GM06990 (cell line): ENCODE measurements at regions not wholly inside any gene's neighbourhood (a gene's known extent, or its start where the extent isn't known, plus 50 kb on each side); places are given as distances from the start of the nearest gene placed in this dataset.

Source experiments
- DNase-seq: peaks from one replicate; pipeline ENCODE4 v3.0.0-alpha.2; 2011; ENCODE audit not compliant: insufficient read length; ENCODE audit errors: extremely low read depth
- H3K27me3 ChIP-seq: replicated peaks from 2 replicates; pipeline ENCODE4 v1.6.0; 2011; ENCODE audit warnings: low read length; ENCODE audit not compliant: control insufficient read depth, insufficient read depth
- H3K36me3 ChIP-seq: 2 replicates; pipeline ENCODE4 v1.5.1; 2011; ENCODE audit warnings: low read length; ENCODE audit not compliant: control insufficient read depth, insufficient read depth
- H3K4me3 ChIP-seq: replicated peaks from 2 replicates; pipeline ENCODE4 v1.5.1; 2011; ENCODE audit warnings: low read depth, mild to moderate bottlenecking, control low read depth, low read length
- CTCF ChIP-seq: IDR thresholded peaks from 2 replicates; pipeline ENCODE4 v1.5.1; 2011; ENCODE audit warnings: low read length, control low read depth, mild to moderate bottlenecking, inconsistent platforms; ENCODE audit not compliant: insufficient read depth, poor library complexity, severe bottlenecking

DNA sequence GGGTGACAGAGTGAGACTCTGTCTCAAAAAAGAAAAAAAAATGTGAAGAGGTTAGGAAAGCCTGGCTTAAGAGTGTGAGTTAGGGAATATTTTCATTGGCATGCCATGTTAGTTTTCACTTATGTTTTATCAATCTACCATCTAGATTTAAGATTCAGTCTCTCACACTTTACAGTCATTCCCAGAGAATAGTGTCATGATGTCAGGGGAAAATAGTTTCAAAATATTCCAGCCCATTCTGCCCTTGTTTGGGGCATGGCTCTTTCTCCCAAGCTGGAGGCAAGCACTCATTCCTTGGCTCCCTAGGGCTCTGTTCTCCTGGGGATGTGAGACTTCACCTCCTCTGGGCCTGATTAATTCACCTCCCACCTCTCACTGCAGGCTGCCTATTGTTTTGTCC is 331.5 kb downstream of the CXCL12 start:
- DNase-seq = no peak
- TF ChIP-seq CTCF = no peak
- no peaks in the 10 kb centered on the region for H3K36me3 ChIP-seq
- H3K4me3 ChIP-seq = no peak overlapping the region
- H3K27me3 ChIP-seq = no peaks in the 10 kb centered on the region

- DNase-seq = no peak
- TF ChIP-seq CTCF = no peak
- Histone ChIP-seq H3K4me3 (no peak overlapping the region), H3K27me3 (no peaks in the 10 kb centered on the region), H3K36me3 (no peaks in the 10 kb centered on the region)
Observed at GRCh38 chr10:44051584-44052385, 333.1 kb downstream of the CXCL12 start.

- no peaks in the 10 kb centered on the region for H3K36me3 ChIP-seq
- H3K4me3 ChIP-seq = no peak overlapping the region
- no peaks in the 10 kb centered on the region for H3K27me3 ChIP-seq
- DNase-seq = no peak
- no peak for TF ChIP-seq CTCF
Observed at GRCh38 chr10:44051091-44051490, 333.8 kb downstream of the CXCL12 start.

GRCh38 chr10:44049301-44050015 is 335.4 kb downstream of the CXCL12 start:
- Histone ChIP-seq H3K4me3 (no peak overlapping the region), H3K27me3 (no peaks in the 10 kb centered on the region), H3K36me3 (no peaks in the 10 kb centered on the region)
- no peak for TF ChIP-seq CTCF
- no peak for DNase-seq

DNA sequence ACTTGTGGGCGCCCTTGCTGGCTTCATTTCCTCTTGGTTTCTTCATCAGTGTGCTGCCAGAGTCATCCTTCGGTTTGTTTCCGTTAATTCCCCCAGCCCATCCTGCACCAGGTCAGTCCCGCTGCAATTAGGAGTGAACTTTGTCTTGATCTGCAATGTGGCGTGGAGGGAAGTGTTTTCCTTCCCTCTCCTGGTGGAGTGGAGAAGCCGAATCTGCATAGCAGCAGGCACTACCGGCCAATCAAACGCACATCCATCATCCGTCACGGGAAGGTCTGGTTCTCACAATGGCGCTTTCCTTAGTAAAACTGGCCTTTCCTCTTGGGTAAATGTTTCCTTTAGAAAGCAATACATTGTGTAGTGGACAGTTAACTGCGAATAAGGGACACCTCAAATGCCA is 337.5 kb downstream of the CXCL12 start:
- no peak for DNase-seq
- no peak for TF ChIP-seq CTCF
- Histone ChIP-seq H3K4me3 (no peak overlapping the region), H3K36me3 (no peaks in the 10 kb centered on the region), H3K27me3 (no peaks in the 10 kb centered on the region)

GRCh38 chr10:44046605-44047004 is 338.3 kb downstream of the CXCL12 start:
- no peak overlapping the region for H3K4me3 ChIP-seq
- no peak for TF ChIP-seq CTCF
- no peak for DNase-seq
- H3K27me3 ChIP-seq = no peaks in the 10 kb centered on the region
- H3K36me3 ChIP-seq = no peaks in the 10 kb centered on the region
